ENCODE measurements at regions not wholly inside any gene's neighbourhood (a gene's known extent, or its start where the extent isn't known, plus 50 kb on each side); places are given as distances from the start of the nearest gene placed in this dataset.

- no peaks in the 10 kb centered on the region for H3K9me2 ChIP-seq (ENCODE audit: insufficient read depth)
- BruUV-seq (replicated peaks), result no TSS peak
- H3K27ac ChIP-seq (ENCODE audit: low read depth, low read length), result no peak overlapping the region
- H3K4me3 ChIP-seq (replicated peaks in 1 of 2; ENCODE audit: low read depth in 1 of 2, low read length in 2 of 2), result no peak overlapping the region
- H3K4me1 ChIP-seq (ENCODE audit: control insufficient read depth in 1 of 2, insufficient read depth in 2 of 2, low read length in 2 of 2), result no peaks in the 10 kb centered on the region
- ChIA-PET RAD21 (ENCODE audit: low non-redundant PET in 1 of 2, low total read pairs in 2 of 2, uncharacterized antibody in 2 of 2, unreplicated experiment in 2 of 2) (no interaction called here), POLR2A (no interaction called here), CTCF (no interaction called here)
- no peak for DNase-seq (ENCODE audit: low read depth, low spot score)
- no peaks in the 10 kb centered on the region for H3K9me3 ChIP-seq (ENCODE audit: control insufficient read depth in 1 of 2, insufficient read depth in 1 of 2, low read depth in 1 of 2, low read length in 2 of 2)
- no peaks in the 10 kb centered on the region for H3K36me3 ChIP-seq (ENCODE audit: control insufficient read depth in 1 of 2, insufficient read depth in 2 of 2, low read length in 2 of 2)
- no peaks in the 10 kb centered on the region for H4K20me1 ChIP-seq (ENCODE audit: insufficient read depth)
- no peak for ATAC-seq
- H3K27me3 ChIP-seq (ENCODE audit: insufficient read depth, low read length), result no peaks in the 10 kb centered on the region
- TF ChIP-seq YY1 (IDR thresholded peaks at IDR 0.05; ENCODE audit: extremely low read depth, insufficient replicate concordance, low read depth, low read length), result no peak
- no peak for TF ChIP-seq EGR1 (IDR thresholded peaks at IDR 0.05; ENCODE audit: low read depth)
- TF ChIP-seq CTCF (IDR thresholded peaks at IDR 0.05 in 2 of 3, conservative IDR thresholded peaks at IDR 0.05 in 1 of 3; ENCODE audit: borderline replicate concordance in 1 of 3, insufficient read depth in 1 of 3, low read depth in 2 of 3, low read length in 2 of 3), result no peak
- TF ChIP-seq SIN3A (IDR thresholded peaks at IDR 0.05; ENCODE audit: low read depth), result no peak
- TF ChIP-seq CEBPB (IDR thresholded peaks at IDR 0.05; ENCODE audit: low read depth), result no peak
- TF ChIP-seq, protein P1, sequence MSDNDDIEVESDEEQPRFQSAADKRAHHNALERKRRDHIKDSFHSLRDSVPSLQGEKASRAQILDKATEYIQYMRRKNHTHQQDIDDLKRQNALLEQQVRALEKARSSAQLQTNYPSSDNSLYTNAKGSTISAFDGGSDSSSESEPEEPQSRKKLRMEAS (IDR thresholded peaks at IDR 0.05), result no peak
- TF ChIP-seq, protein P2, sequence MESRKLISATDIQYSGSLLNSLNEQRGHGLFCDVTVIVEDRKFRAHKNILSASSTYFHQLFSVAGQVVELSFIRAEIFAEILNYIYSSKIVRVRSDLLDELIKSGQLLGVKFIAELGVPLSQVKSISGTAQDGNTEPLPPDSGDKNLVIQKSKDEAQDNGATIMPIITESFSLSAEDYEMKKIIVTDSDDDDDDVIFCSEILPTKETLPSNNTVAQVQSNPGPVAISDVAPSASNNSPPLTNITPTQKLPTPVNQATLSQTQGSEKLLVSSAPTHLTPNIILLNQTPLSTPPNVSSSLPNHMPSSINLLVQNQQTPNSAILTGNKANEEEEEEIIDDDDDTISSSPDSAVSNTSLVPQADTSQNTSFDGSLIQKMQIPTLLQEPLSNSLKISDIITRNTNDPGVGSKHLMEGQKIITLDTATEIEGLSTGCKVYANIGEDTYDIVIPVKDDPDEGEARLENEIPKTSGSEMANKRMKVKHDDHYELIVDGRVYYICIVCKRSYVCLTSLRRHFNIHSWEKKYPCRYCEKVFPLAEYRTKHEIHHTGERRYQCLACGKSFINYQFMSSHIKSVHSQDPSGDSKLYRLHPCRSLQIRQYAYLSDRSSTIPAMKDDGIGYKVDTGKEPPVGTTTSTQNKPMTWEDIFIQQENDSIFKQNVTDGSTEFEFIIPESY (IDR thresholded peaks at IDR 0.05; ENCODE audit: extremely low read depth, insufficient replicate concordance, low read length), result no peak
- no peak for TF ChIP-seq ELF1 (IDR thresholded peaks at IDR 0.05; ENCODE audit: borderline replicate concordance, low read depth)
- TF ChIP-seq EZH2 (IDR thresholded peaks at IDR 0.05), result no peak
- H3K9ac ChIP-seq (ENCODE audit: low read length), result no peak overlapping the region
- intact Hi-C loops (cut with micrococcal nuclease), result no loop called here
- no peak overlapping the region for H2AFZ ChIP-seq (ENCODE audit: low read depth, low read length, poor library complexity, severe bottlenecking)
- H3K4me2 ChIP-seq (ENCODE audit: low read length), result no peak overlapping the region
- no peaks in the 10 kb centered on the region for H3K79me2 ChIP-seq (ENCODE audit: insufficient read depth, low read length)
Observed at GRCh38 chr4:159702200-159702599, 599.3 kb downstream of the RAPGEF2 start.

Measured in HCT116 (cell line).